Mucosa of stomach (tissue), 1 donor: ENCODE measurements at regions not wholly inside any gene's neighbourhood (a gene's known extent, or its start where the extent isn't known, plus 50 kb on each side); places are given as distances from the start of the nearest gene placed in this dataset.

Experiments
- H3K27me3 ChIP-seq: one replicate; pipeline ENCODE4 v1.7.0; 2013; ENCODE audit warnings: mild to moderate bottlenecking, low read length; ENCODE audit not compliant: control insufficient read depth, insufficient read depth
- H3K36me3 ChIP-seq: one replicate; pipeline ENCODE4 v1.7.0; 2013; ENCODE audit warnings: low read length; ENCODE audit not compliant: control insufficient read depth, insufficient read depth
- H3K4me1 ChIP-seq: one replicate; pipeline ENCODE4 v1.7.0; 2013; ENCODE audit warnings: mild to moderate bottlenecking, low read length; ENCODE audit not compliant: control insufficient read depth, insufficient read depth
- H3K4me3 ChIP-seq: one replicate; pipeline ENCODE4 v1.7.0; 2013; ENCODE audit warnings: low read length
- H3K9ac ChIP-seq: one replicate; pipeline ENCODE4 v1.7.0; 2013; ENCODE audit warnings: mild to moderate bottlenecking, low read length, moderate library complexity
- H3K9me3 ChIP-seq: one replicate; pipeline ENCODE4 v1.7.0; 2013; ENCODE audit warnings: mild to moderate bottlenecking, low read length, moderate library complexity; ENCODE audit not compliant: control insufficient read depth
- donor health status: Pancreatic carcinoma.

GRCh38 chr6:44525761-44526351 is 138.3 kb downstream of the CDC5L start:
- Histone ChIP-seq H3K4me1 (no peaks in the 10 kb centered on the region), H3K9ac (no peak overlapping the region), H3K4me3 (no peak overlapping the region), H3K36me3 (no peaks in the 10 kb centered on the region), H3K9me3 (no peaks in the 10 kb centered on the region), H3K27me3 (peaks cover 8% of the 10 kb centered on the region)

DNA sequence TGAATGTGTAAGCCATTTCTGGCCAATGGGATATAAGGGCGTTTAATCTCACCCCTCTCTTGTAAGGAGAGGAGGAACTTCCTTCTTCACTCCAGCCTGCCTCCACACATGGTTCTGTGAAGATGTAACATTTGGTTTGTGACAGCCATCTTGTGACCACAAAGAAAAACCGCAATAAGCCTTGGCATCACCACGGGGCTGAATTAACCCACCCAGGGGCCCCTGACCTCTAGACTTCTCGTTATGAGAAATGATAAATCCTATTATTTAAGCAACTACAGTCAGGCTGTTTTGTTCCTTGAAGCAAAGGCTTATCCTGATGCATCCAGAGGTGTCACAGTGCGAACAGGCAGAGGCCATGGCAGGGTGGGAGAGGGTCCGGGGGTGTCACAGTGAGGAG is 139.7 kb downstream of the CDC5L start:
- H3K4me1 ChIP-seq, result no peaks in the 10 kb centered on the region
- H3K9ac ChIP-seq, result no peak overlapping the region
- H3K9me3 ChIP-seq, result no peaks in the 10 kb centered on the region
- H3K36me3 ChIP-seq, result no peaks in the 10 kb centered on the region
- peaks cover 12% of the 10 kb centered on the region for H3K27me3 ChIP-seq
- no peak overlapping the region for H3K4me3 ChIP-seq

DNA sequence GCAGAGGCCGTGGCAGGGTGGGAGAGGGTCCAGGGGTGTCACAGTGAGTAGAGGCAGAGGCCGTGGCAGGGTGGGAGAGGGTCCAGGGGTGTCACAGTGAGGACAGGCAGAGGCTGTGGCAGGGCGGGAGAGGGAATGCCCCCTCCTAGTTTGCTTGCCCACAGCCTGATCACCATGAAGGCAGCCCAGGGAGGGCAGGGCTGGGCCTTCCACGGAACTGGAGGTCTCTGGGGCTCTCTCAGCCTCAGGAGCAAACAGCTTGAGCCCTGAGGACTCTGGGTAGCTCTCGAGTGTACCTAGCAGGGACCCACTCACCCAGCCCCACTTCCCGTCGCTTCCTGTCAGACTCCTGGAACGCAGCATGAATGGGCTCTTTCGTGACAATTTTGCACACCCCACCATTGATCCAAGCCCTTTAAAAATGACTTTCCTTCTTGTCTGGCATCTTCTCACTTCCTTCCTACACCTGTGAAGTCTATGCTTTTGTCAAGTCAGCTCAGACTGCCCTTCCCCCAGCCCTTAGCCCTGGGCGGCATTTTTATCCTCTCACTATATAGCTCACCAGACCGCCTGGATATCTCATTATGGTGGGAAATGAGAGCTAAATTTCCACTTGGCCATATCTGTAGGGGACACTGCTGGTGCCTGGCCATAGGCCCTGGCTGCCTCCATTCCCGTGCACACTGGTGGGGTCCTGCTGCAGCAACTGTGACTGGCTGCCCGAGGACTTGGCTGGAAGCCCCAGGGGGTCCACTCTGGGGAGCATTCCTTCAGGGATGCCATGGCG is 140.3 kb downstream of the CDC5L start:
- Histone ChIP-seq H3K4me1 (no peaks in the 10 kb centered on the region), H3K4me3 (no peak overlapping the region), H3K9me3 (no peaks in the 10 kb centered on the region), H3K9ac (no peak overlapping the region), H3K27me3 (peaks cover 12% of the 10 kb centered on the region), H3K36me3 (no peaks in the 10 kb centered on the region)

- Histone ChIP-seq H3K27me3 (peaks cover 12% of the 10 kb centered on the region), H3K36me3 (no peaks in the 10 kb centered on the region), H3K9me3 (no peaks in the 10 kb centered on the region), H3K4me1 (no peaks in the 10 kb centered on the region), H3K9ac (no peak overlapping the region), H3K4me3 (no peak overlapping the region)
These were observed 140.8 kb downstream of the CDC5L start for GRCh38 chr6:44528370-44528644.

- Histone ChIP-seq H3K4me1 (no peaks in the 10 kb centered on the region), H3K27me3 (peaks cover 12% of the 10 kb centered on the region), H3K9me3 (no peaks in the 10 kb centered on the region), H3K9ac (no peak overlapping the region), H3K36me3 (no peaks in the 10 kb centered on the region), H3K4me3 (no peak overlapping the region)
These were observed 141.2 kb downstream of the CDC5L start for GRCh38 chr6:44528716-44529115.

DNA sequence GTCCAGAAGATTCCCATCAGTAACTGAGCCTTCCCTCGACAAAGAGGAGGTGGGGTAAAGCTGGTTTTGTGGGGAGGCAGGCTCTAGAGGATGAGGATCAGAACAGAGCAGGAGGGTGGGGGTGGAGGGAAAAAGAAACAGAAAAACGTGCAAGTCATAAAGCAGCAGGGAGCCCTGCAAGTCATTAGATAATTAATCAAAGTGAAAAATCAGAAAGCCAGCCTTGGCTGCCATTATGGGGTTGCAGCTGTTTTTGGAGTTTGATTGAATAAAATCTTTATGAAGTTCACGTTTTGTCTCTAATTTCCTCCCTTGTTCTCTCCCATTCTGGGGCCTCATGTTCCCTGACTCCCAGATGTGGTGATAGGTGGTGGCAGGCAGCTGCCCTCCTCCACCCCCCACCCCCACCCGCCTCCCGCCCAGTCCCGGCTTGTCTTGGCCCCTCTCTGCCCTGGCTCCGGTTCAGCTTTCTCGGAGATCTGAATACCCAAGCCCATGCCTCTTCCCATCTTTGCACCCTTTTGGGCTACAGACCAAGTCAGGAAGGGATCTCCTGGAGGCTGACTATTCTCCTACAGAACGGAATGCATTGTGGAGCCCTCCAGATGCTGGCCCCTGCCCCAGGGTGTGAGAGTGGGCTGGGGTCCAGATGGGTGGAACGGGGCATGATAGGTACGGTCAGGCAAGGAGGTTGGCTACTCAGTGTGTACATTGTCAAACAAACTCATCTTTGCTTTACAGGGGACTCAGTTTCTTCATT is 141.8 kb downstream of the CDC5L start:
- Histone ChIP-seq H3K4me1 (no peaks in the 10 kb centered on the region), H3K4me3 (no peak overlapping the region), H3K27me3 (peaks cover 12% of the 10 kb centered on the region), H3K36me3 (no peaks in the 10 kb centered on the region), H3K9ac (no peak overlapping the region), H3K9me3 (no peaks in the 10 kb centered on the region)

GRCh38 chr6:44530209-44530909 is 142.9 kb downstream of the CDC5L start:
- Histone ChIP-seq H3K4me3 (no peak overlapping the region), H3K27me3 (peaks cover 8% of the 10 kb centered on the region), H3K9me3 (no peaks in the 10 kb centered on the region), H3K9ac (no peak overlapping the region), H3K36me3 (no peaks in the 10 kb centered on the region), H3K4me1 (no peaks in the 10 kb centered on the region)

DNA sequence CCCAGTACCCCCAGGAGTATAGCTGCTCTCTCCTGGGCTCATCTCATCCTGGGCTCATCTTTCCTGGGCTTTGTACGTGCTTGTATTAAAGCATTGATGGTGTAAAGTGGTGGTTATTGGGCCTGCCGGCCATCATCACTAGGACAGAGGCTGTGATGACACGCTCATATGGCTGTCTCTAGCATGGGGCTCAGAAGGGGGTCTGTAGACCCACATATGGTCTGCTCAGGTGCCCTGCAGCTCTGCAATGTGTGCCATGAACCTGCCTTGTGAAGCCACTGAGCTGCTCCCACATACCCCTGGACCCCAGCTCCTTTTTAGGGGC is 143.4 kb downstream of the CDC5L start:
- Histone ChIP-seq H3K4me3 (no peak overlapping the region), H3K36me3 (no peaks in the 10 kb centered on the region), H3K9ac (no peak overlapping the region), H3K9me3 (no peaks in the 10 kb centered on the region), H3K4me1 (no peaks in the 10 kb centered on the region), H3K27me3 (peaks cover 7% of the 10 kb centered on the region)

DNA sequence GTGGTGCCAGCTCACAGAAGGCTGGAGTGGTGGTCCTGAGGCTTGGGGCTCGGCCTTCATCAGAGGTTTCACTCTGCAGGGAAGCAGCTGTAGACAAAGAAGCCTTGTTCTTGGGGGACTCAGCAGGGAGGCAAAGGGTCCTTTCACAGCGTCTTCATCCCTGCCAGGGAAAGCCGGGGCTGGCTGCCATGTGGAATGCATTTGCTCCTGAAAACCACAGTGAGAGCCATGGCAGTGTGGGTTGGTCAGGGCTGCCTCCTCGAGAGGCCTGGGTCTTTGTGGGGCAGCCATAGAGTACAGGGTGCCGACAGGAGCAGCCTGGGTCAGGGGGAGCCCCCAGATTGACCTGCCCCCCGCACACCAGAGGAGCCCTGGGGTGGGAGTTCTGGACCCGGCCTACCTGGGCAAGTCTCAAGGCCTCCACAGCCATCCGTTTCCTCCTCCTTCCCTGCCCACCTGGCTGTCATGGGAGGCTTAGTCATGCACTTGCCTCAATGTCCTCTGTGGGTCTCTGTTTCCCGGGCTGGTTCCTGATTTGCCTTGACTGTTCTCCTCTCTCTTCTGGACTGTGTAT is 144.0 kb downstream of the CDC5L start:
- no peak overlapping the region for H3K9ac ChIP-seq
- H3K4me3 ChIP-seq, result no peak overlapping the region
- no peaks in the 10 kb centered on the region for H3K9me3 ChIP-seq
- H3K27me3 ChIP-seq, result peaks cover 7% of the 10 kb centered on the region
- no peaks in the 10 kb centered on the region for H3K36me3 ChIP-seq
- no peaks in the 10 kb centered on the region for H3K4me1 ChIP-seq

GRCh38 chr6:44533421-44533820 is 145.9 kb downstream of the CDC5L start:
- no peak overlapping the region for H3K9ac ChIP-seq
- no peaks in the 10 kb centered on the region for H3K4me1 ChIP-seq
- H3K4me3 ChIP-seq, result no peak overlapping the region
- H3K9me3 ChIP-seq, result no peaks in the 10 kb centered on the region
- no peaks in the 10 kb centered on the region for H3K36me3 ChIP-seq
- H3K27me3 ChIP-seq, result peaks cover 7% of the 10 kb centered on the region

GRCh38 chr6:44534291-44534690 is 146.8 kb downstream of the CDC5L start:
- Histone ChIP-seq H3K9ac (no peak overlapping the region), H3K9me3 (no peaks in the 10 kb centered on the region), H3K36me3 (no peaks in the 10 kb centered on the region), H3K4me1 (no peaks in the 10 kb centered on the region), H3K27me3 (peaks cover 7% of the 10 kb centered on the region), H3K4me3 (no peak overlapping the region)

DNA sequence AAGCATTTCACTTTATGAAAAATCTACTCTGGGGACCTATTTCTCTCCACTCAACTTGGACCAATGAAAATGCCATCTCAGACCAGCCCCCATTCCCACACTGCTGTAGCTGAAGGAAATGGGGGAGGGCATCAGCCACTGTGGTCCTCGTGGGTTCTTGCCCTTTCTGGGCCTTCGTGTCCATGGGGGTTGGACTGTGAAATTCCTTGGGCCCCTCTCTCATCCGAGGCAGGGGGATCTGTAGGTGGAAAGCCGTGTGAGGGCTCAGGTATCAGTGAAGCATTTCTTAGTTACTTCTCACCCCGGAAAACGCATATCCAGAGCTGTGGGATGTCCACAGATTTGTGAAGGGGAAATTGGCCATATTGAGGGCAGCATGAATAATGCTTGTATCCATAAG is 147.9 kb downstream of the CDC5L start:
- H3K4me3 ChIP-seq, result no peak overlapping the region
- H3K27me3 ChIP-seq, result peaks cover 7% of the 10 kb centered on the region
- H3K36me3 ChIP-seq, result no peaks in the 10 kb centered on the region
- H3K4me1 ChIP-seq, result no peaks in the 10 kb centered on the region
- no peak overlapping the region for H3K9ac ChIP-seq
- no peaks in the 10 kb centered on the region for H3K9me3 ChIP-seq
